ENCODE measurements at regions not wholly inside any gene's neighbourhood (a gene's known extent, or its start where the extent isn't known, plus 50 kb on each side); places are given as distances from the start of the nearest gene placed in this dataset.

- Histone ChIP-seq H3K4me3 (ENCODE audit: low read depth, low read length) (no peak overlapping the region), H3K36me3 (no peaks in the 10 kb centered on the region), H3K27me3 (ENCODE audit: insufficient read depth, low read depth, severe bottlenecking) (no peaks in the 10 kb centered on the region), H3K27ac (no peak overlapping the region), H3K9me3 (ENCODE audit: severe bottlenecking) (no peaks in the 10 kb centered on the region)
- TF ChIP-seq CTCF (IDR thresholded peaks at IDR 0.05; ENCODE audit: low read depth, low read length): no peak
- DNase-seq: no peak
Observed at GRCh38 chr6:68247782-68248181, 387.3 kb upstream of the ADGRB3 start.

- H3K36me3 ChIP-seq: no peaks in the 10 kb centered on the region
- no peaks in the 10 kb centered on the region for H3K9me3 ChIP-seq (ENCODE audit: severe bottlenecking)
- H3K4me3 ChIP-seq (ENCODE audit: low read depth, low read length): no peak overlapping the region
- H3K27me3 ChIP-seq (ENCODE audit: insufficient read depth, low read depth, severe bottlenecking): no peaks in the 10 kb centered on the region
- DNase-seq: no peak
- TF ChIP-seq CTCF (IDR thresholded peaks at IDR 0.05; ENCODE audit: low read depth, low read length): no peak
- H3K27ac ChIP-seq: no peak overlapping the region
Observed at GRCh38 chr6:68240726-68241125, 394.4 kb upstream of the ADGRB3 start.

GRCh38 chr6:68239034-68239433 is 396.0 kb upstream of the ADGRB3 start:
- Histone ChIP-seq H3K27me3 (ENCODE audit: insufficient read depth, low read depth, severe bottlenecking) (no peaks in the 10 kb centered on the region), H3K9me3 (ENCODE audit: severe bottlenecking) (no peaks in the 10 kb centered on the region), H3K4me3 (ENCODE audit: low read depth, low read length) (no peak overlapping the region), H3K27ac (no peak overlapping the region), H3K36me3 (no peaks in the 10 kb centered on the region)
- DNase-seq: no peak
- no peak for TF ChIP-seq CTCF (IDR thresholded peaks at IDR 0.05; ENCODE audit: low read depth, low read length)

- H3K36me3 ChIP-seq: no peaks in the 10 kb centered on the region
- H3K4me3 ChIP-seq (ENCODE audit: low read depth, low read length): no peak overlapping the region
- TF ChIP-seq CTCF (IDR thresholded peaks at IDR 0.05; ENCODE audit: low read depth, low read length): no peak
- no peak overlapping the region for H3K27ac ChIP-seq
- H3K9me3 ChIP-seq (ENCODE audit: severe bottlenecking): no peaks in the 10 kb centered on the region
- no peaks in the 10 kb centered on the region for H3K27me3 ChIP-seq (ENCODE audit: insufficient read depth, low read depth, severe bottlenecking)
- no peak for DNase-seq
Observed at GRCh38 chr6:68238097-68238601, 396.9 kb upstream of the ADGRB3 start.

GRCh38 chr6:68237205-68237604 is 397.9 kb upstream of the ADGRB3 start:
- no peak overlapping the region for H3K4me3 ChIP-seq (ENCODE audit: low read depth, low read length)
- no peaks in the 10 kb centered on the region for H3K27me3 ChIP-seq (ENCODE audit: insufficient read depth, low read depth, severe bottlenecking)
- TF ChIP-seq CTCF (IDR thresholded peaks at IDR 0.05; ENCODE audit: low read depth, low read length): no peak
- H3K36me3 ChIP-seq: no peaks in the 10 kb centered on the region
- H3K9me3 ChIP-seq (ENCODE audit: severe bottlenecking): no peaks in the 10 kb centered on the region
- H3K27ac ChIP-seq: no peak overlapping the region
- DNase-seq: no peak

GRCh38 chr6:68235326-68235784 is 399.7 kb upstream of the ADGRB3 start:
- TF ChIP-seq CTCF (IDR thresholded peaks at IDR 0.05; ENCODE audit: low read depth, low read length): no peak
- H3K27ac ChIP-seq: no peak overlapping the region
- no peaks in the 10 kb centered on the region for H3K27me3 ChIP-seq (ENCODE audit: insufficient read depth, low read depth, severe bottlenecking)
- no peaks in the 10 kb centered on the region for H3K9me3 ChIP-seq (ENCODE audit: severe bottlenecking)
- H3K4me3 ChIP-seq (ENCODE audit: low read depth, low read length): no peak overlapping the region
- DNase-seq: no peak
- H3K36me3 ChIP-seq: no peaks in the 10 kb centered on the region
